H1 (cell line): ENCODE measurements at regions not wholly inside any gene's neighbourhood (a gene's known extent, or its start where the extent isn't known, plus 50 kb on each side); places are given as distances from the start of the nearest gene placed in this dataset.

ENCODE experiments used
- CTCF ChIA-PET: fragments of 300-600 bp; sonication (Branson Sonifier 250); formaldehyde crosslinking; loops from one replicate; lab custom pipeline; 2021; ENCODE audit not compliant: partially characterized antibody; lab: Charles Lee
- POLR2A ChIA-PET: fragments of 300-600 bp; sonication (Branson Sonifier 250); formaldehyde crosslinking; loops from one replicate; lab custom pipeline; 2021; ENCODE audit warnings: inconsistent platforms; ENCODE audit not compliant: partially characterized antibody; lab: Charles Lee
- DNase-seq, 2 experiments: peaks; one replicate each; pipeline versions ENCODE4 v3.0.0 to v3.0.0-alpha.2; 2010 to 2022; ENCODE audit warnings: low spot score in 2 of 2, low read depth in 1 of 2, mixed read lengths in 1 of 2
- FAIRE-seq: peaks from 2 replicates; lab custom pipeline; 2011; peaks lifted over from hg19 to GRCh38; lab: Jason Lieb, UNC
- H2AFZ ChIP-seq: 2 replicates; pipeline ENCODE4 v1.8.1; 2012; ENCODE audit warnings: low read length, inconsistent platforms
- H2AK5ac ChIP-seq: 2 replicates; pipeline ENCODE4 v1.6.1; 2013; ENCODE audit warnings: low read depth, low read length
- H2BK120ac ChIP-seq: replicated peaks from 2 replicates; pipeline ENCODE3; 2013; ENCODE audit warnings: low read depth, low read length, inconsistent platforms
- H2BK12ac ChIP-seq: 2 replicates; pipeline ENCODE4 v1.6.1; 2013; ENCODE audit warnings: low read depth, low read length
- H2BK15ac ChIP-seq: 2 replicates; pipeline ENCODE4 v1.6.1; 2013; ENCODE audit warnings: low read length
- H2BK20ac ChIP-seq: 2 replicates; pipeline ENCODE4 v1.6.1; 2013; ENCODE audit warnings: low read length
- H2BK5ac ChIP-seq: 2 replicates; pipeline ENCODE4 v1.6.1; 2013; ENCODE audit warnings: low read depth, low read length
- H3K14ac ChIP-seq: 2 replicates; pipeline ENCODE4 v1.6.1; 2013; ENCODE audit warnings: inconsistent platforms; ENCODE audit not compliant: insufficient read length
- H3K18ac ChIP-seq: 2 replicates; pipeline ENCODE4 v1.6.1; 2013; ENCODE audit warnings: low read length; ENCODE audit errors: extremely low read depth
- H3K23ac ChIP-seq: 2 replicates; pipeline ENCODE4 v1.6.1; 2013; ENCODE audit warnings: inconsistent platforms; ENCODE audit not compliant: insufficient read length
- H3K23me2 ChIP-seq: 2 replicates; pipeline ENCODE4 v1.6.1; 2013; ENCODE audit warnings: low read depth, low read length
- H3K27ac ChIP-seq: 2 replicates; pipeline ENCODE4 v1.6.1; 2011; ENCODE audit warnings: low read depth, low read length, inconsistent platforms
- H3K27me3 ChIP-seq, 4 experiments: replicated peaks in 1 of 4; 1 replicate in 1 of 4; 2 replicates in 3 of 4; pipeline versions ENCODE4 v1.6.1 to v1.8.1; 2011 to 2013; ENCODE audit warnings: low read length in 3 of 4, mild to moderate bottlenecking in 3 of 4, inconsistent platforms in 2 of 4, mixed read lengths in 2 of 4, moderate library complexity in 1 of 4; ENCODE audit not compliant: control insufficient read depth in 3 of 4, insufficient read depth in 3 of 4; ENCODE audit errors: extremely low read depth in 1 of 4
- H3K36me3 ChIP-seq, 4 experiments: 2 replicates each; pipeline versions ENCODE4 v1.6.1 to v1.8.1; 2011 to 2013; ENCODE audit warnings: mild to moderate bottlenecking in 4 of 4, low read length in 3 of 4, moderate library complexity in 2 of 4, control low read depth in 1 of 4, inconsistent platforms in 1 of 4; ENCODE audit not compliant: insufficient read depth in 4 of 4, control insufficient read depth in 2 of 4
- H3K4ac ChIP-seq: replicated peaks from 2 replicates; pipeline ENCODE3; 2013; ENCODE audit warnings: low read length, low read depth, mixed read lengths, inconsistent platforms; ENCODE audit not compliant: insufficient read length
- H3K4me1 ChIP-seq, 4 experiments: replicated peaks in 1 of 4; 1 replicate in 1 of 4; 2 replicates in 3 of 4; pipeline versions ENCODE4 v1.6.1 to v1.8.1; 2011 to 2013; ENCODE audit warnings: low read length in 3 of 4, inconsistent platforms in 2 of 4, mixed read lengths in 1 of 4; ENCODE audit not compliant: insufficient read depth in 4 of 4, control insufficient read depth in 3 of 4
- H3K4me2 ChIP-seq, 2 experiments: 2 replicates each; pipeline versions ENCODE4 v1.6.1 to v1.8.1; 2011 to 2013; ENCODE audit warnings: low read depth in 2 of 2, low read length in 2 of 2, control low read depth in 1 of 2, inconsistent platforms in 1 of 2, mild to moderate bottlenecking in 1 of 2; ENCODE audit not compliant: insufficient read depth in 1 of 2
- H3K4me3 ChIP-seq, 4 experiments: fragments of 200-600, 300-600 bp in 1 of 4; sonication (generic), shearing (Covaris generic), sonication (Bioruptor Twin) in 1 of 4; 2 replicates each; pipeline versions ENCODE4 v1.5.1 to v1.8.1; 2011 to 2016; ENCODE audit warnings: low read length in 4 of 4, low read depth in 3 of 4, control low read depth in 2 of 4, inconsistent platforms in 2 of 4, mild to moderate bottlenecking in 2 of 4, mixed read lengths in 1 of 4, moderate library complexity in 1 of 4; ENCODE audit not compliant: insufficient read depth in 2 of 4; ENCODE audit errors: extremely low read depth in 1 of 4
- H3K56ac ChIP-seq: replicated peaks from 2 replicates; pipeline ENCODE3; 2013; ENCODE audit warnings: low read depth, mild to moderate bottlenecking, mixed read lengths, low read length, inconsistent platforms; ENCODE audit not compliant: insufficient read length
- H3K79me1 ChIP-seq: 2 replicates; pipeline ENCODE4 v1.6.1; 2013; ENCODE audit warnings: low read depth, low read length, control low read depth
- H3K79me2 ChIP-seq, 2 experiments: 2 replicates each; pipeline versions ENCODE4 v1.6.1 to v1.8.1; 2012 to 2013; ENCODE audit warnings: low read length in 2 of 2, mild to moderate bottlenecking in 2 of 2, inconsistent platforms in 1 of 2; ENCODE audit not compliant: insufficient read depth in 2 of 2, control insufficient read depth in 1 of 2
- H3K9ac ChIP-seq, 4 experiments: replicated peaks in 1 of 4; 1 replicate in 1 of 4; 2 replicates in 3 of 4; pipeline versions ENCODE4 v1.6.1 to v1.8.1; 2011 to 2013; ENCODE audit warnings: low read depth in 3 of 4, low read length in 3 of 4, control low read depth in 2 of 4, mild to moderate bottlenecking in 2 of 4, moderate library complexity in 2 of 4, inconsistent platforms in 1 of 4; ENCODE audit errors: extremely low read depth in 1 of 4
- H3K9me3 ChIP-seq, 2 experiments: 2 replicates each; pipeline versions ENCODE4 v1.6.1 to v1.8.1; 2012 to 2013; ENCODE audit warnings: mild to moderate bottlenecking in 2 of 2, moderate library complexity in 2 of 2, control low read depth in 1 of 2, inconsistent platforms in 1 of 2, low read depth in 1 of 2, low read length in 1 of 2, mixed read lengths in 1 of 2; ENCODE audit not compliant: insufficient read depth in 2 of 2
- H4K20me1 ChIP-seq, 2 experiments: replicated peaks in 1 of 2; 2 replicates each; pipeline versions ENCODE3 to v1.8.1; 2011 to 2013; ENCODE audit warnings: inconsistent platforms in 2 of 2, low read length in 2 of 2, mild to moderate bottlenecking in 1 of 2; ENCODE audit not compliant: insufficient read depth in 2 of 2, control insufficient read depth in 1 of 2
- H4K5ac ChIP-seq: 2 replicates; pipeline ENCODE4 v1.6.1; 2013; ENCODE audit warnings: low read length, low read depth, mixed read lengths, inconsistent platforms; ENCODE audit not compliant: insufficient read length
- H4K8ac ChIP-seq: 2 replicates; pipeline ENCODE4 v1.8.0; 2013; ENCODE audit warnings: mild to moderate bottlenecking, moderate library complexity, low read length, inconsistent platforms; ENCODE audit not compliant: insufficient read depth; ENCODE audit errors: extremely low read depth
- H4K91ac ChIP-seq: replicated peaks from 2 replicates; pipeline ENCODE3; 2013; ENCODE audit warnings: low read length, mixed read lengths, inconsistent platforms; ENCODE audit not compliant: insufficient read length
- BCL11A ChIP-seq, 2 experiments: IDR thresholded peaks; one replicate each; pipeline ENCODE4 v1.6.1; 2011; ENCODE audit warnings: low read depth in 2 of 2, low read length in 2 of 2, mild to moderate bottlenecking in 2 of 2
- CBX8 ChIP-seq: fragments of 300-800, 300-1000 bp; sonication (generic); IDR thresholded peaks from 2 replicates; pipeline ENCODE4 v1.7.1; 2016; ENCODE audit warnings: low read depth, low read length, borderline replicate concordance
- KDM1A ChIP-seq: fragments of 200-600, 300-600 bp; sonication (generic); IDR thresholded peaks from 2 replicates; pipeline ENCODE4 v1.7.1; 2016; ENCODE audit warnings: mild to moderate bottlenecking, low read length, borderline replicate concordance
- SIX5 ChIP-seq: IDR thresholded peaks from 2 replicates; pipeline ENCODE4 v1.6.1; 2011; ENCODE audit warnings: mild to moderate bottlenecking, low read depth, low read length
- SUZ12 ChIP-seq: fragments of 200-600 bp; sonication (generic); IDR thresholded peaks from 2 replicates; pipeline ENCODE4 v1.6.1; 2012; ENCODE audit warnings: mild to moderate bottlenecking, inconsistent platforms, low read length, moderate library complexity, mixed read lengths
- TCF12 ChIP-seq: IDR thresholded peaks from 2 replicates; pipeline ENCODE4 v1.6.1; 2011; ENCODE audit warnings: low read depth, mild to moderate bottlenecking, low read length
- ZNF274 ChIP-seq: IDR thresholded peaks from 2 replicates; pipeline ENCODE4 v1.7.0; 2012; ENCODE audit warnings: low read length, borderline replicate concordance; ENCODE audit errors: extremely low read depth
- WGBS, 2 experiments: shearing (Covaris generic) in 1 of 2; methylation state at CpG; one replicate each; pipeline versions ENCODE4 v1.1.6 to v1.1.7; 2013 to 2015; ENCODE audit warnings: low lambda C conversion rate in 2 of 2, mixed read lengths in 2 of 2, inconsistent platforms in 1 of 2, low coverage in 1 of 2, missing lambda C conversion rate in 1 of 2; ENCODE audit not compliant: insufficient replicate concordance in 2 of 2, insufficient coverage in 1 of 2, insufficient read length in 1 of 2; ENCODE audit errors: extremely low coverage in 1 of 2, missing lambda C conversion rate in 1 of 2; 5-methylcytosine and 5-hydroxymethylcytosine counted together
- TF ChIP-seq, protein P1 (sequence below), 3 experiments: IDR thresholded peaks; 1 replicate in 2 of 3; 2 replicates in 1 of 3; pipeline versions ENCODE4 v1.5.1 to v1.6.1; 2011; ENCODE audit warnings: low read length in 3 of 3, mild to moderate bottlenecking in 3 of 3, inconsistent platforms in 2 of 3, low read depth in 1 of 3, moderate library complexity in 1 of 3; ENCODE audit not compliant: insufficient read depth in 1 of 3; ENCODE audit errors: control extremely low read depth in 1 of 3
- TF ChIP-seq, protein P2 (sequence below): IDR thresholded peaks from 2 replicates; pipeline ENCODE4 v1.6.1; 2012; ENCODE audit warnings: low read length, inconsistent platforms

DNA sequence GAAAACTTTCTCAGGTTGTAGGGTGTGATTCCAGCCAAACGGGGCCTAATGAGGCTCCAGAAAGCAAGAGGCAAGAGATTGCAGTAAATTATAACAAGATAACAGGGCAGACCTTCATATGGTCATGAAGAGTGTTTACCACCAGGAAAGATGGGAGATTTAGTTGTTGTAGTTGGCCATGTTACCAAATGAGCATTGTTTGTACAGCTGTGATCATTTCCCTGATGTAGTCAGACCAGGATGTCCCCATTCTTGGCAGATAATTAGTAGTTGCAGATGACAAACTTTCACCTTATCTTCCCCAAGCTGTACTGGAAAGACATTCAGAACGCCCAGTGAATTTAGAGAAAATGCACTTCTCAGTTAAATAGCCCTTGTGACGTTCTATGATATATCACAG, 630.8 kb downstream of the ANKRD7 start:
- H3K9ac ChIP-seq = no peak overlapping the region
- no peak overlapping the region; the same call in 1 of the 2 replicates for H3K18ac ChIP-seq
- H3K4me2 ChIP-seq = no peak overlapping the region
- H3K9me3 ChIP-seq = peaks cover 0 to 7% of the 10 kb centered on the region in 2 experiments; a peak in 1 of 4 replicates
- H2BK20ac ChIP-seq = no peak overlapping the region
- no peak overlapping the region for H3K4ac ChIP-seq
- H2BK5ac ChIP-seq = no peak overlapping the region
- no peak overlapping the region for H2AK5ac ChIP-seq
- no peak overlapping the region for H3K4me3 ChIP-seq
- ChIA-PET CTCF (interaction anchor here (1.1 to 1.3 kb wide), 2 partner anchors 11 to 16 kb away, joined by 3 to 4 read pairs; no protein-coding TSS in a partner anchor), POLR2A (no interaction called here)
- no peaks in the 10 kb centered on the region for H3K27me3 ChIP-seq
- peaks cover 0 to 3% (median 0%) of the 10 kb centered on the region in 4 experiments; a peak in 2 of 7 replicates for H3K4me1 ChIP-seq
- no peak overlapping the region for H4K91ac ChIP-seq
- H2BK12ac ChIP-seq = no peak overlapping the region
- no peak overlapping the region for H4K8ac ChIP-seq
- no peak overlapping the region for H3K23ac ChIP-seq
- no peak for FAIRE-seq
- peaks cover 0 to 2% (median 0%) of the 10 kb centered on the region in 4 experiments; a peak in 1 of 8 replicates for H3K36me3 ChIP-seq
- no peak overlapping the region for H4K5ac ChIP-seq
- DNase-seq = no peak
- TF ChIP-seq ZNF274 (no peak), CBX8 (no peak), KDM1A (no peak), SUZ12 (no peak), TCF12 (no peak), BCL11A (IDR thresholded peaks at IDR 0.05; ENCODE audit: low read depth in 2 of 2, low read length in 2 of 2) (no peak), SIX5 (no peak)
- TF ChIP-seq, protein P1, sequence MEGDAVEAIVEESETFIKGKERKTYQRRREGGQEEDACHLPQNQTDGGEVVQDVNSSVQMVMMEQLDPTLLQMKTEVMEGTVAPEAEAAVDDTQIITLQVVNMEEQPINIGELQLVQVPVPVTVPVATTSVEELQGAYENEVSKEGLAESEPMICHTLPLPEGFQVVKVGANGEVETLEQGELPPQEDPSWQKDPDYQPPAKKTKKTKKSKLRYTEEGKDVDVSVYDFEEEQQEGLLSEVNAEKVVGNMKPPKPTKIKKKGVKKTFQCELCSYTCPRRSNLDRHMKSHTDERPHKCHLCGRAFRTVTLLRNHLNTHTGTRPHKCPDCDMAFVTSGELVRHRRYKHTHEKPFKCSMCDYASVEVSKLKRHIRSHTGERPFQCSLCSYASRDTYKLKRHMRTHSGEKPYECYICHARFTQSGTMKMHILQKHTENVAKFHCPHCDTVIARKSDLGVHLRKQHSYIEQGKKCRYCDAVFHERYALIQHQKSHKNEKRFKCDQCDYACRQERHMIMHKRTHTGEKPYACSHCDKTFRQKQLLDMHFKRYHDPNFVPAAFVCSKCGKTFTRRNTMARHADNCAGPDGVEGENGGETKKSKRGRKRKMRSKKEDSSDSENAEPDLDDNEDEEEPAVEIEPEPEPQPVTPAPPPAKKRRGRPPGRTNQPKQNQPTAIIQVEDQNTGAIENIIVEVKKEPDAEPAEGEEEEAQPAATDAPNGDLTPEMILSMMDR (IDR thresholded peaks at IDR 0.05; ENCODE audit: control extremely low read depth in 1 of 3, insufficient read depth in 1 of 3, low read depth in 1 of 3, low read length in 3 of 3) = no peak
- TF ChIP-seq, protein P2, sequence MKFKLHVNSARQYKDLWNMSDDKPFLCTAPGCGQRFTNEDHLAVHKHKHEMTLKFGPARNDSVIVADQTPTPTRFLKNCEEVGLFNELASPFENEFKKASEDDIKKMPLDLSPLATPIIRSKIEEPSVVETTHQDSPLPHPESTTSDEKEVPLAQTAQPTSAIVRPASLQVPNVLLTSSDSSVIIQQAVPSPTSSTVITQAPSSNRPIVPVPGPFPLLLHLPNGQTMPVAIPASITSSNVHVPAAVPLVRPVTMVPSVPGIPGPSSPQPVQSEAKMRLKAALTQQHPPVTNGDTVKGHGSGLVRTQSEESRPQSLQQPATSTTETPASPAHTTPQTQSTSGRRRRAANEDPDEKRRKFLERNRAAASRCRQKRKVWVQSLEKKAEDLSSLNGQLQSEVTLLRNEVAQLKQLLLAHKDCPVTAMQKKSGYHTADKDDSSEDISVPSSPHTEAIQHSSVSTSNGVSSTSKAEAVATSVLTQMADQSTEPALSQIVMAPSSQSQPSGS = no peak
- H3K56ac ChIP-seq = no peak overlapping the region
- WGBS, 2 experiments = 93% methylated on average over 3 of the region's 3 CpGs; no CpG with 5 or more reads in 1 of the 2 experiments
- no peak overlapping the region for H3K27ac ChIP-seq
- no peaks in the 10 kb centered on the region for H3K79me1 ChIP-seq
- no peak overlapping the region for H2BK120ac ChIP-seq
- H3K23me2 ChIP-seq = no peaks in the 10 kb centered on the region
- no peaks in the 10 kb centered on the region for H4K20me1 ChIP-seq
- no peak overlapping the region for H3K14ac ChIP-seq
- H2BK15ac ChIP-seq = no peak overlapping the region
- peak overlapping the region; percentile 49 for H2AFZ ChIP-seq
- no peaks in the 10 kb centered on the region for H3K79me2 ChIP-seq
